Dendritic cell treated with granulocyte-macrophage colony-stimulating factor and Interleukin-4, amounts not matched to agents 40 ng/mL and 50 ng/mL, for 4 days (primary cell): ENCODE measurements at regions not wholly inside any gene's neighbourhood (a gene's known extent, or its start where the extent isn't known, plus 50 kb on each side); places are given as distances from the start of the nearest gene placed in this dataset.

Experiments
- H3K27ac Mint-ChIP-seq: one replicate; pipeline ENCODE4 v1.8.0; 2022; ENCODE audit warnings: mild to moderate bottlenecking, mixed read lengths
- H3K27me3 Mint-ChIP-seq: one replicate; pipeline ENCODE4 v1.8.0; 2022; ENCODE audit warnings: mild to moderate bottlenecking, mixed read lengths
- H3K36me3 Mint-ChIP-seq: one replicate; pipeline ENCODE4 v1.8.0; 2022; ENCODE audit warnings: low read depth, mixed read lengths
- H3K4me1 Mint-ChIP-seq: one replicate; pipeline ENCODE4 v1.8.0; 2022; ENCODE audit warnings: low read depth, mixed read lengths
- H3K4me3 Mint-ChIP-seq: one replicate; pipeline ENCODE4 v1.8.0; 2022; ENCODE audit warnings: mild to moderate bottlenecking, moderate library complexity, mixed read lengths
- H3K9me3 Mint-ChIP-seq: one replicate; pipeline ENCODE4 v1.8.0; 2022; ENCODE audit warnings: mixed read lengths
- intact Hi-C: fragments of 100-400 bp; cut with micrococcal nuclease; formaldehyde crosslinking; loops from one replicate; pipeline ENCODE4 v1.15.0; 2022

DNA sequence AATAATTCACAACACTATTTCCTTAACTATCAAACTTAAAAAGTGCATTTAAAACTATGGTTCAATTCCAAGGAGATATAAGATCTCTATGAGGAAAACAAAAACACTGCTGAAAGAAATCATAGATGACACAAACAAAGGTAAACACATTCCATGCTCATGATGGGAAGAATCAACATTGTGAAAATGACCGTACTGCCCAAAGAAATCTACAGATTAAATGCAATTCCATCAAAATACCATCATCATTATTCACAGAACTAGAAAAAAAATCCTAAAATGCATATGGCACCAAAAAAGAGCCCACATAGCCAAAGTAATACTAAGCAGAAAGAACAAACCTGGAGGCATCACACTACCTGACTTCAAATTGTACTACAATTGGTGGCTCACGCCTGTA is 159.9 kb upstream of the EEPD1 start:
- intact Hi-C loops, result no loop called here
- Mint-ChIP-seq H3K36me3 (no peaks in the 10 kb centered on the region), H3K9me3 (no peaks in the 10 kb centered on the region), H3K27ac (no peak overlapping the region), H3K4me1 (no peaks in the 10 kb centered on the region), H3K27me3 (no peaks in the 10 kb centered on the region), H3K4me3 (no peak overlapping the region)

DNA sequence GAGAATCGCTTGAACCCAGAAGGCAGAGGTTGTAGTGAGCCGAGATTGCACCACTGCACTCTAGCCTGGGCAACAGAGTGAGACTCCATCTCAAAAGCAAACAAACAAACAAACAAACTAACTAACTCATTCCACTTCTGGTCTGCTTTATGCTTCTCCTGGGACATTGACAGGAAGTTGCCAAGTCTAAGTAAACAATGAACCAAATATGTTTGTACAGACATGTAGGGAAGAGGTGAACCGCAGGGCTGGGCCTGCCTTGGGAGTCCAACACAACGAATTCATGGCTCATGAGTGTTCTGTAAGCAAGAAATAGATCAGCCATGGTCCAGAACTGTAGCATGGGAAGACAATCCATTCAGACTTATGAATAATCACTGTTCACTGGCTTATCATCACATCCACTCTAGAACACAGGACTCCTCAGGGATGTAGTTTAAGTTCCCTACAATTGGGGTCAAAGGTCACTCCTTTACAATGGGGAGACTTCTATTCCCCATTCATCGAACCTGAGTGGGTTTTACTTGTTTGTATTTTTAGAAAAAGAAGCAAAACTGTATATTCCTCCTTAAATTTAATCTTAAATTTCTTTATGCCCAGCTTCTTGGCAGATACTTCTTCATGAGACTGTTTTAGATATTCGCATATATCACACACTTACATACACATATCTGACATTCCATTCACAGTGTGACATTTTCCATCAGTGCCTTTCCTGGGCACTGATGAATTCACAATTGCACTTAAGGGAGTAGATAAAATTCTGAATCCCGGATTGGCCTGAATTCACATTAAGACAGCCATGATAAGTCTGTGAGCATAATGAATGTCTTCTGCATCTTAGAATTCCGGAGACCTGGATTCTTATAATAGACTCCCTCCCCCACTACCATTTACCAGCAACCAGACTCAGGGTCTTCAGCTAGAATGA is 159.1 kb upstream of the EEPD1 start:
- H3K36me3 Mint-ChIP-seq, result no peaks in the 10 kb centered on the region
- H3K4me1 Mint-ChIP-seq, result no peaks in the 10 kb centered on the region
- no peak overlapping the region for H3K4me3 Mint-ChIP-seq
- intact Hi-C loops, result no loop called here
- H3K27ac Mint-ChIP-seq, result no peak overlapping the region
- no peaks in the 10 kb centered on the region for H3K9me3 Mint-ChIP-seq
- H3K27me3 Mint-ChIP-seq, result no peaks in the 10 kb centered on the region

DNA sequence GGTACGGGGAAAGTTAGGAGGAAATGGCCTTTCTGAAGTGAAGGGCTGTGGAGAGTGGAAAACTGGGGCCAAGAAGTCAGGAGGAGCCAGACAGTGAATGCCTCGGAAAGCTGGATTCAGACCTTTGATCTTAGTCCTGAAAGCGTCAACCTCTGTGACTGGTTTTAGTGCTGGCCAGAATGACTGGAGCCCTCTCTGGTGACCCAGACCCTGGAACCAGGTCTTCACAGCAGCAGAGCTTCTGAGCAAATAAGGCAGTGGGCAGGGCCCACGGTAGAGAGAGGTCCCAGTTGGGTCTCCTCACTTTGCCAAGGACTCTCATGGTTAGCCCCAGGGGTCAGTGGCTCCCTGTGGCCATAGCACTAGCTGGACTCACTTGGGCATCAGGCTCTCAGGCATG is 157.7 kb upstream of the EEPD1 start:
- Mint-ChIP-seq H3K27ac (no peak overlapping the region), H3K27me3 (no peaks in the 10 kb centered on the region), H3K4me1 (no peaks in the 10 kb centered on the region), H3K9me3 (no peaks in the 10 kb centered on the region), H3K4me3 (no peak overlapping the region), H3K36me3 (no peaks in the 10 kb centered on the region)
- intact Hi-C loops, result no loop called here

DNA sequence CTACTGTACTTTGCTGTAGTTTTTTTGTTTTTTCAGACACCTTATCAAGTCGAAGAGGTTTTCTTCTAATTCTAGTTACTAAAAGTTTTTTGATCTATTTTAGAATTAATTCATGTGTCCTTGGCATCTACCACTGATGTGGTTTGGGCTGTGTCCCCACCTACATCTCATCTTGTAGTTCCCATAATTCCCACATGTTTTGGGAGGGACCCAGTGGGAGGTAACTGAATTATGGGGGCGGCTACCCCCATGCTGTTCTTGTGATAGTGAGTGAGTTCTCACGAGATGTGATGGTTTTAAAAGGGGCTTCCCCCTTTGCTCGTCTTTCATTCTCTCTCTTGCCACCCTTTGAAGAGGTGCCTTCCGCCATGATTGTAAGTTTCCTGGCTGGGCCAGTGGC is 154.6 kb upstream of the EEPD1 start:
- H3K27me3 Mint-ChIP-seq, result peaks cover 1% of the 10 kb centered on the region
- no peak overlapping the region for H3K27ac Mint-ChIP-seq
- no peaks in the 10 kb centered on the region for H3K36me3 Mint-ChIP-seq
- no peaks in the 10 kb centered on the region for H3K4me1 Mint-ChIP-seq
- H3K9me3 Mint-ChIP-seq, result no peaks in the 10 kb centered on the region
- intact Hi-C loops, result no loop called here
- H3K4me3 Mint-ChIP-seq, result no peak overlapping the region

DNA sequence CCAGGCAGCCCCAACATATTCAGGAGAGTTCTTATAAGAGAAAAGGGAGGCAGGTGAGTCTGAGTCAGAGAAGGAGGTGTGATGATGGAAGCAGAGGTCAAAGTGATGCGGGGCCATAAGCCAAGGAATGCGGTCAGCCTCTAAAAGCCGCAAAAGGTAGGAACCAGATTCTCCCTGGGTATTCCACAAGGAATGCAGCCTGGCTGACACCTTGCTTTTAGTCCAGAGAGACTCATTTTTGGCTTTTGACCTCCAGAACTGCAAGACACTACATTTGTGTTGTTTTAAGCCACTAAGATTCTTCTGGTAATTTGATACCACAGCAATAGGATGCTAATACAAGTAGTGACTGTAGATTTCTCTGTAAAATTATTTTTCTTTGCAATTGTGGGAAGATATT is 151.5 kb upstream of the EEPD1 start:
- peaks cover 1% of the 10 kb centered on the region for H3K27me3 Mint-ChIP-seq
- H3K9me3 Mint-ChIP-seq, result no peaks in the 10 kb centered on the region
- intact Hi-C loops, result no loop called here
- H3K4me3 Mint-ChIP-seq, result no peak overlapping the region
- H3K36me3 Mint-ChIP-seq, result no peaks in the 10 kb centered on the region
- no peaks in the 10 kb centered on the region for H3K4me1 Mint-ChIP-seq
- H3K27ac Mint-ChIP-seq, result no peak overlapping the region

DNA sequence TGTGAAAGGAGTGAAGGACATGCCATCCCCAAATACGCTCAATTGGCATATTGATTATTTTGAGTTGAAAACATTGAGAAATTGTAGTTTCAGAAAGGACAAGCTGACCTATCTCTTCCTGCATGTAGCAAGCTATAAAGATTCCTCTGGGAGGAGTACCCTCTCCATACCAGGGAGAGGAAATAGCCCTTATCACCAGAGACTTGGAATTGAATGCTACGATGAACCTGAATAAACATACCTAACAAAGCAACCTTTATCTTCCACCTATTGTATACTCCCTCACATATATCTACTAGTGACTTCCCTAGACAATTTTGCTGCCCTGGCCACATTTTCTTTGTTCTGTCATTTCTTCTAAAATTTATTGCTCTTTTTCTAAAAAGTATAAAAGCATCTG is 150.2 kb upstream of the EEPD1 start:
- H3K9me3 Mint-ChIP-seq, result no peaks in the 10 kb centered on the region
- intact Hi-C loops, result no loop called here

DNA sequence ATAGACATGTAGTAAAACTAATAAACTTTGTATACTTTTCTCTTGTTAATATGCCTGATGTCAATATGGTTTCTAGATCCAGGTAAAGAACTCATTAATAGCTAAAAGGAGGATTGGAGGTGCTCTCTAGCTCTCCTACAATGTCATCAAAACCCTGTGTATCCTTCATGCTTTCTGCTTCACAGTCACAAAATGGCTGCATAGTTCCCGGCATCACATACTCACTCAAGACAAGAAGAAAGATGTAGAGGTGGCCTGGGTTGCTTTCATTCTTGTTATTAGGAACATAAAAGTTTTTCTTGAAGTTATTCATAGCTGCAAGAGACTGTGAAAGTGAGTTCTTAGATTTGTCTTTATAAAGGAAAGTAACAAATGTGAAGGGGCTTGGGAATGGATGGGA is 149.7 kb upstream of the EEPD1 start:
- no peaks in the 10 kb centered on the region for H3K9me3 Mint-ChIP-seq
- no peak overlapping the region for H3K27ac Mint-ChIP-seq
- peaks cover 1% of the 10 kb centered on the region for H3K27me3 Mint-ChIP-seq
- H3K4me1 Mint-ChIP-seq, result no peaks in the 10 kb centered on the region
- no peaks in the 10 kb centered on the region for H3K36me3 Mint-ChIP-seq
- H3K4me3 Mint-ChIP-seq, result no peak overlapping the region
- intact Hi-C loops, result no loop called here

More for the DNA sequence above, 150.2 kb upstream of the EEPD1 start:
- Mint-ChIP-seq H3K4me3 (no peak overlapping the region), H3K27ac (no peak overlapping the region), H3K4me1 (no peaks in the 10 kb centered on the region), H3K27me3 (peaks cover 1% of the 10 kb centered on the region), H3K36me3 (no peaks in the 10 kb centered on the region)

DNA sequence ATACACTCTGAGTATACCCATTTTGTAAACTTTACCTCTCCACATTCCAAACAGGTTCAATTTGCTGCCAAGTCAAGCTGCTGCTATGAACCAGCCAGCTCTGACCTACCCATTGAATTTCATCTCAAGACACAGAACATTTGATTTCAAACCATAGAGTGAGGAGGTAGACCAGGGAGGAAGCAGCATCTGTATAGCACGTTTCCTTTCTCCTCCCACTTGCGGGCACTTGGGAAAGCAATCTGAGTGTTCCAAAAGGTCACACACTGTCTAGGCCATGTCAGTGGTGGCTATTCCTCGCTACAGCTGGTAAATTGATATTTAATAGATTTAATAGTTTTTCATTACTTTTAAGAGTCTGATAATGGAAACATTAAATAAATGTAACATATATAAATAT is 147.8 kb upstream of the EEPD1 start:
- no peaks in the 10 kb centered on the region for H3K9me3 Mint-ChIP-seq
- H3K27me3 Mint-ChIP-seq, result peaks cover 1% of the 10 kb centered on the region
- no peak overlapping the region for H3K4me3 Mint-ChIP-seq
- no peak overlapping the region for H3K27ac Mint-ChIP-seq
- H3K4me1 Mint-ChIP-seq, result no peaks in the 10 kb centered on the region
- H3K36me3 Mint-ChIP-seq, result no peaks in the 10 kb centered on the region
- intact Hi-C loops, result no loop called here

DNA sequence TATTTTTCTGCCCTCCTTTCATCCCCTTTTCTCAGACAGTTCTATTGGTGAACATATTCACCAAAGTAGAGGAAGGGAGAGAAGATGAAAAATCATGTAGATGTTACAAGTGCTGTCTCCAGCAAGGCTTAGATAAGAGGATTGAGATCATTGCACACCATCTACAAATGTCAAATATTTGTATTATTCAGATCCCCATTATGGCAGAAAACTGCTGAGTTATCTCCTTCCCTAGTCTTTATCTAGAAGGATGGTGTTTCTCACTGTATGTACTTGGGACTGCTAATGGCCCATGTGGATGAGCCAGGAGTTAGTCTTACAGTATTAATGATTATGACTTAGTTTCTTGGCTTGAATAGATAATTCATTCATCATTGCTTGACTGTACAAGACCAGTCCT is 147.2 kb upstream of the EEPD1 start:
- no peak overlapping the region for H3K4me3 Mint-ChIP-seq
- H3K27me3 Mint-ChIP-seq, result peaks cover 1% of the 10 kb centered on the region
- intact Hi-C loops, result no loop called here
- H3K36me3 Mint-ChIP-seq, result no peaks in the 10 kb centered on the region
- H3K27ac Mint-ChIP-seq, result no peak overlapping the region
- H3K4me1 Mint-ChIP-seq, result no peaks in the 10 kb centered on the region
- H3K9me3 Mint-ChIP-seq, result no peaks in the 10 kb centered on the region

DNA sequence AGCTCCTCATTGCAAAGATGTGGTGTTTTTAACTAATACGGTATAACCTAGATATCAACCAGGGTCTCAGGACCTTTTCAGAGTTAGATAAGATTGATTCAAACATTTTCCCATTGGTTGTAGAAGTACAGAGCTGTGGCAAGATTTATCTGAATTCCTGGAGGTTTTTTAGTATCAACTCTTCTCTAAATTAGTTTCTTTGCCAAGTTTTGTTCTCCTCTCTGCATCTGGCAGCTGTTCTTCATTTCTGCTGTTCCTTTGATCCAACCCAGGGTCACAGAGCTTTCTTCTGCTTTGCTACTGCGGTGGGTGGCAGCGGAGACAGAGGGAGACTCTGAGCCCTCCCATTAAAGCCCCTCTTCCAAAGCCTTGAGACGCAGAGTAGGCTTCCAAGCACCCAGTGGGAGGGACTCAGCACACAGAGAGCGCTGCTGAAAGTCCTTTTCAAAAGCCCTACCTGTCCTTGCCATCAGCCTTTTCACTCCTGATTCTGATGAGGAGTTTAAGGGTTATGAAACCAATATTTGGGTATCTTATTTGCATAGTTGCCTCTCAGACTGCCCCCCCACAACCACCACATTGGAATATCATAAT is 146.3 kb upstream of the EEPD1 start:
- Mint-ChIP-seq H3K27ac (no peak overlapping the region), H3K9me3 (no peaks in the 10 kb centered on the region), H3K4me1 (no peaks in the 10 kb centered on the region), H3K36me3 (no peaks in the 10 kb centered on the region), H3K4me3 (no peak overlapping the region), H3K27me3 (no peaks in the 10 kb centered on the region)
- intact Hi-C loops, result no loop called here

DNA sequence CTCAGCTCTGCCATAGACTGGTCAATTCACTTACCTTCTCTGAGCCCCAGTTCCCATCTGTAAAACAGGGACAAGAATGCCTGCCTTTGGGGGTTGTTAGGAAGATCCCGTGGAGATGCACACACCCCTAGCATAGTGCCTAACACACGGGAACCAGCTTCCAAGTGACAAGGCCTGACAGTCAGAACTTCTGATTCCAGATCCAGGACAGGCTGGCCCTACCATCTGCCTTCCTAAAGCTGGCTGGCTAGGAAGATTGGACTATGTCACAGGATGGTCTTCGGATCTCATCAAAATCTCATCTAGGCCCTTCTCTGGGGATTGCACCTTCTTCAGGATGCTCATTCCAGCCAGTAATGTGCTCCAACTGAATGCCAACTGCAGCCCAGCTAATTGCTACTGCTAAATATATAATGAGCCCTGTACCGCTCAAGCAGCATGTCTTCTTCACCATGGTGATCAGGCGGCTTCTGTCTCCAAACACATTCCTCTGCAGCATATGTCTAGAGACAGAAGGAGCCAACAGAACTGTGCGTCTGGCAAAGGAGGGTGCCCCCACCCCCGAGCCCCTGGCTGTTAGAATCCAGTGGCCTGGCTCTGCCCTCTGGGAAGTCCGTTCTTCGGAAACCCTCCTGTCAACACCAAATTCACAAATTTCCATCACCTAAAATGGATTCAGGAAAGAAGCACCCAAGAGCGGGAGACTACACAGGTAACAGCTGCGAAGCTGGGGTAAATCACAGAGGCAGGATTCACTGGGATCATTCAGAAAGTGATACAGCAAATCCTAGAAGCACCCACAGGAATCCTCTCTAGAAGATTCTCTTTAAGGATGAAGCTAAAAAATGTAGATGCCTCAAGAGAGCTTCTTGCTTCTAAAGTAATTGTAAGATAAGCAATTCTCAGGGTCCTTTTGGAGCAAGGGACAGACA is 142.1 kb upstream of the EEPD1 start:
- no peaks in the 10 kb centered on the region for H3K27me3 Mint-ChIP-seq
- no peak overlapping the region for H3K27ac Mint-ChIP-seq
- H3K9me3 Mint-ChIP-seq, result no peaks in the 10 kb centered on the region
- no peaks in the 10 kb centered on the region for H3K36me3 Mint-ChIP-seq
- intact Hi-C loops, result no loop called here
- no peak overlapping the region for H3K4me3 Mint-ChIP-seq
- no peaks in the 10 kb centered on the region for H3K4me1 Mint-ChIP-seq

DNA sequence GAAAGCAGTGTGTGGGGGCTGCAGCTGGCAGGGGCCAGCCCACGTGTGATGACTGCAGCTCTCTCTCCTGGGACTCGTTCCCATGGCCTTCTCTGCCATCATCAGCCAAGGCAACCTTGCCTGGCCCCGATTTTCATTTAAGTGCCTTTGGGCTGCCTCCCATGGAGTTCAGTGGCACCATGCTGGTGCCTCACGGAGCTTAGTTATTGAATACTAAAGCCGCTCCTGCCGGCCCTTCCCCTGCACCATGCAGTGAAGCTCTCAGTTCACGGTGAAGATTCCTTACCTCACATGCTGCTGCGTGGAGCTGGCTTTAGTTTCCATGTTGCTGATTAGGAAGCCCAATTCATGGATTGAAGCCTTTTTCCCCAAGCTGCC is 141.5 kb upstream of the EEPD1 start:
- no peaks in the 10 kb centered on the region for H3K36me3 Mint-ChIP-seq
- H3K27me3 Mint-ChIP-seq, result no peaks in the 10 kb centered on the region
- H3K4me3 Mint-ChIP-seq, result no peak overlapping the region
- no peaks in the 10 kb centered on the region for H3K4me1 Mint-ChIP-seq
- no peaks in the 10 kb centered on the region for H3K9me3 Mint-ChIP-seq
- intact Hi-C loops, result no loop called here
- no peak overlapping the region for H3K27ac Mint-ChIP-seq

DNA sequence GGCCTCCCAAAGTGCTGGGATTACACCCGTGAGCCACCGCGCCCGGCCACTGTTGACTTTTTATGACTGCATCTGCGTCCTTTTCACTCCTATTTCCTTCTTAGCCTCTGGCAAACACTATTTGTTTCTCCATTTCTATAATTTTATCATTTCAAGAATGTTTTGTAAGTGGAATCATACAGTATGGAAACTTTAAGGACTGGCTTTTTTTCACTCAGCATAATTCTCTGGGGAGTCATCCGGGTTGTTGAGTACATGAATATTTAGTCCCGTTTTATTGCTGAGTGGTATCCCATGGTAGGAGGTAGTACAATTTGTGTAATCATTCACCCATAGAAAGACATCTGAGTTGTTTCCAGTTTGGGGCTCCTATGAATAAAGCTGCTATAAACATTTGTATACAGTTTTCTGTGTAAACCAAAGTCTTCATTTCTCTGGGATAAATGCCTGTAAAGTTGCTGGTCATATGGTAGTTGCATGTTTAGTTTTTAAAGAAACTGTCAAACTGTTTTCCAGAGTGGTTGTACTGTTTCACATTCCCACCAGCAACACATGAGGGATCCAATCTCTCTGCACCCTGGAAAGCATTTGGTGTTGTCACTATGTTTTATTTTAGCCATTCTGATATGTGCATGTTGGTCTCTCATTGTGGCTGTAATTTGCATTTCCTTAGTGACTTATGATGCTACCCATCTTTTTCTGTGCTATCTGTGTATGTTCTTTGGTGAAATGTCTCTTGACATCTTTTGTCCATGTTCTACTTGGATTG is 139.6 kb upstream of the EEPD1 start:
- intact Hi-C loops, result no loop called here
- Mint-ChIP-seq H3K27ac (no peak overlapping the region), H3K27me3 (peaks cover 2% of the 10 kb centered on the region), H3K9me3 (no peaks in the 10 kb centered on the region), H3K36me3 (no peaks in the 10 kb centered on the region), H3K4me1 (no peaks in the 10 kb centered on the region), H3K4me3 (no peak overlapping the region)
